Fibroblast of lung (primary cell): ENCODE measurements at regions not wholly inside any gene's neighbourhood (a gene's known extent, or its start where the extent isn't known, plus 50 kb on each side); places are given as distances from the start of the nearest gene placed in this dataset.
"Not testable (repeated sequence)": the region's sequence is repeated elsewhere in the genome, so short reads cannot be mapped to it uniquely, and the experiment has no call there.

Experiments used
- DNase-seq, 2 donors: peaks; one replicate each; pipeline versions ENCODE4 v3.0.0 to v3.0.0-alpha.2; 2010; ENCODE audit warnings: low read depth in 2 of 2
- H2AFZ ChIP-seq: 2 replicates; pipeline ENCODE4 v1.5.1; 2012; ENCODE audit warnings: low read length, control low read depth, inconsistent platforms
- H3K27ac ChIP-seq: 2 replicates; pipeline ENCODE4 v1.5.1; 2011; ENCODE audit warnings: low read length, control low read depth; ENCODE audit not compliant: insufficient read depth
- H3K27me3 ChIP-seq: 2 replicates; pipeline ENCODE4 v1.5.1; 2011; ENCODE audit warnings: mild to moderate bottlenecking, low read length; ENCODE audit not compliant: control insufficient read depth, insufficient read depth
- H3K36me3 ChIP-seq: 2 replicates; pipeline ENCODE4 v1.5.1; 2011; ENCODE audit warnings: low read length; ENCODE audit not compliant: control insufficient read depth, insufficient read depth
- H3K4me1 ChIP-seq: 2 replicates; pipeline ENCODE4 v1.5.1; 2011; ENCODE audit warnings: low read length; ENCODE audit not compliant: control insufficient read depth, insufficient read depth; ENCODE audit errors: extremely low read depth
- H3K4me2 ChIP-seq: 2 replicates; pipeline ENCODE4 v1.5.1; 2011; ENCODE audit warnings: low read length, control low read depth; ENCODE audit not compliant: insufficient read depth; ENCODE audit errors: extremely low read depth
- H3K4me3 ChIP-seq, 4 experiments: fragments of 200-600 bp in 1 of 4; sonication (generic) in 1 of 4; replicated peaks in 1 of 4; 2 replicates each; pipeline ENCODE4 v1.5.1; 2011 to 2016; ENCODE audit warnings: low read length in 4 of 4, low read depth in 3 of 4, mild to moderate bottlenecking in 3 of 4, control low read depth in 2 of 4, inconsistent platforms in 1 of 4, mixed read lengths in 1 of 4; ENCODE audit not compliant: insufficient read depth in 1 of 4; ENCODE audit errors: control extremely low read depth in 1 of 4
- H3K79me2 ChIP-seq: 2 replicates; pipeline ENCODE4 v1.5.1; 2012; ENCODE audit warnings: mild to moderate bottlenecking, low read length, inconsistent platforms; ENCODE audit not compliant: control insufficient read depth, insufficient read depth
- H3K9ac ChIP-seq: 2 replicates; pipeline ENCODE4 v1.5.1; 2011; ENCODE audit warnings: mild to moderate bottlenecking, low read length, control low read depth; ENCODE audit not compliant: insufficient read depth
- H3K9me3 ChIP-seq: 2 replicates; pipeline ENCODE4 v1.5.1; 2012; ENCODE audit warnings: low read depth, low read length; ENCODE audit not compliant: control insufficient read depth, insufficient read depth
- H4K20me1 ChIP-seq: 2 replicates; pipeline ENCODE4 v1.5.1; 2011; ENCODE audit warnings: low read length; ENCODE audit not compliant: control insufficient read depth, insufficient read depth; ENCODE audit errors: extremely low read depth
- EZH2 ChIP-seq: IDR thresholded peaks from 2 replicates; pipeline ENCODE4 v1.5.1; 2012; ENCODE audit warnings: low read length, control low read depth, mild to moderate bottlenecking; ENCODE audit errors: missing control alignments
- TF ChIP-seq, protein P1 (sequence below), 2 donors: IDR thresholded peaks in 1 of 2; conservative IDR thresholded peaks in 1 of 2; 1 replicate in 1 of 2; 2 replicates in 1 of 2; pipeline ENCODE4 v1.5.1; 2011 to 2012; ENCODE audit warnings: low read length in 2 of 2, control low read depth in 1 of 2, inconsistent platforms in 1 of 2, low read depth in 1 of 2, mild to moderate bottlenecking in 1 of 2

DNA sequence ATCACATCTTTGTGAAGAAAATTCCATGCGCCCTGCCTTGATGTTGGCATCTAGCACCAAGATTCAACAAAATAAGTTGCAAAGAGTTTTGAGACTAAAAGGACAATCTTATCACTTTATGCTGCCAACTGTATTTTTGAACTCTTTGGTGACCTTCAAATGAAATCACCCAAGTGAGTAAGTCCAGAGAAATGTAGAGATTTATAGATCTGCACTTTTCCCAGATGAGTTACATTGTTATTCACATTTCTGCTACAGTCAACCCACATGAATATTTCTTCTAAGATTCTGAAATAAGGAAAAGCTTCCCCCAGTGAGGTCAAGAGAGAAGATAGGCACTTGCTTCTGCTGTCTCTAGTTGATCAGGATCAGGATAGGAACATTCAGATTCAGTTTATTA is 1034.2 kb downstream of the PRIM2 start:
- H3K36me3 ChIP-seq, H3K27ac ChIP-seq, DNase-seq, H3K4me3 ChIP-seq, H3K4me2 ChIP-seq, H3K9me3 ChIP-seq, H3K27me3 ChIP-seq, H2AFZ ChIP-seq, H4K20me1 ChIP-seq, H3K9ac ChIP-seq, H3K4me1 ChIP-seq, H3K79me2 ChIP-seq: not testable (repeated sequence)

DNA sequence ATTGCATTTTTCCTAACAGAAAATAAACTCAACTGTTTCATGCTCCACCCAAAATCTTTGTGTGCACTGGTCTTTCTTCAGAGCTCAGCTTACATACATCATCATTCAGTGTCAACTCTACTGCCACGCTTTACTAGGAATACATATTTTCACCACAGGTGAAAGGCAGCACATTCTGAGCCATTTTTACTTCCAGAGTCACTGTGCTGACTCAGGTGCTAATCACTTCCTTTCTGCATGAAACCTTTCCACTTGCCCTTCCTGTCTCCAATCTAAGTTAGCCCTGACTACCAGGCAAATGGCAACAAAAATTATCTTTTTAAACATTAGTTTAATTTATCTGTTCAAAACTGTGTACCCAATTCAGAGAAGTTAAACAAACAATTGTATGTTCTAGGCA is 1041.0 kb downstream of the PRIM2 start:
- not testable (repeated sequence) for H3K4me2 ChIP-seq, DNase-seq, H3K4me1 ChIP-seq, H3K4me3 ChIP-seq, H3K79me2 ChIP-seq, H3K36me3 ChIP-seq, H3K9me3 ChIP-seq, H4K20me1 ChIP-seq, H3K27ac ChIP-seq, H3K27me3 ChIP-seq, H3K9ac ChIP-seq, H2AFZ ChIP-seq

- not testable (repeated sequence) for H3K9ac ChIP-seq, H3K79me2 ChIP-seq, H3K36me3 ChIP-seq, H2AFZ ChIP-seq, H3K4me2 ChIP-seq, H3K4me3 ChIP-seq, H3K27me3 ChIP-seq, H3K27ac ChIP-seq, H3K4me1 ChIP-seq, DNase-seq, H3K9me3 ChIP-seq, H4K20me1 ChIP-seq
Measured at GRCh38 chr6:58365856-58366255, 1048.4 kb downstream of the PRIM2 start.

DNA sequence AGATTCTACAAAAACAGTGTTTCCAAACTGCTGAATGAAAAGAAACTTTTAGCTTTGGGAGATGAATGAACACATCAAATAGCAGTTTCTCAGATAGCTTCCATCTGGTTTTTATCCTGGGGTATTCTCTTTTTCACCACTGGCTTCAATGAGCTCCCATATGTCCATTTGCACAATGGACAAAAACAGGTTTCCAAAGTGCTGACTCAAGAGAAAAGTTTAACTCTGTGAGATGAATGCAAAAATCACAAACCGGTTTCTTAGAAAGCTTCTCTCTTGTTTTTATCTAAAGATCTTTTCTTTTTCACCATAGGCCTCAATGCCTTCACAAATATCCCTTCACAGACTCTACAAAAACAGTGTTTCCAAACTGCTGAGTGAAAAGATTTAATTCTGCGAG is 1089.2 kb downstream of the PRIM2 start:
- not testable (repeated sequence) for H3K4me1 ChIP-seq, H3K4me2 ChIP-seq, H3K9me3 ChIP-seq, H3K27ac ChIP-seq, H3K36me3 ChIP-seq, H3K4me3 ChIP-seq, DNase-seq, H3K9ac ChIP-seq, H2AFZ ChIP-seq, H3K79me2 ChIP-seq, H4K20me1 ChIP-seq, H3K27me3 ChIP-seq

DNA sequence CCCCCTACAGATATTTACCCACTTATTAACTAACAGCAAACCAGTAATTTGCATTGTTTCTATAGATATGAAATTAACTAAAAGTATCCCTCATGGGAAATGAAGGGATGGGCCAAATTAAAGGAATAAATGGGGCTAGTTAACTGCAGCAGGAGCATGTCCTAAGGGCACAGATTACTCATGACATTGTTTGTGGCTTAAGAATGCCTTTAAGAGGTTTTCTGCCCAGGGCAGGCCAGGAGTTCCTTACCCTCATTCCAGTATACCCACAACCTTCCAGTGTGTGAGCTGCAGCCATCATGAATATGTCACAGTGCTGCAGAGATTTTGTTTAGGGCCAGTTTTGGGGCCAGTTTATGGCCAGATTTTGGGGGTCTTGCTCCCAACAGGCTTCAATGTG is 1101.9 kb downstream of the PRIM2 start:
- Histone ChIP-seq H3K4me2 (no peak overlapping the region), H4K20me1 (no peaks in the 10 kb centered on the region), H3K9me3 (no peaks in the 10 kb centered on the region), H3K4me3 (no peak overlapping the region), H3K36me3 (no peaks in the 10 kb centered on the region), H3K79me2 (no peaks in the 10 kb centered on the region), H3K27me3 (no peaks in the 10 kb centered on the region), H3K4me1 (no peaks in the 10 kb centered on the region), H3K9ac (no peak overlapping the region), H3K27ac (no peak overlapping the region), H2AFZ (no peak overlapping the region)
- no peak for TF ChIP-seq EZH2
- TF ChIP-seq, protein P1, sequence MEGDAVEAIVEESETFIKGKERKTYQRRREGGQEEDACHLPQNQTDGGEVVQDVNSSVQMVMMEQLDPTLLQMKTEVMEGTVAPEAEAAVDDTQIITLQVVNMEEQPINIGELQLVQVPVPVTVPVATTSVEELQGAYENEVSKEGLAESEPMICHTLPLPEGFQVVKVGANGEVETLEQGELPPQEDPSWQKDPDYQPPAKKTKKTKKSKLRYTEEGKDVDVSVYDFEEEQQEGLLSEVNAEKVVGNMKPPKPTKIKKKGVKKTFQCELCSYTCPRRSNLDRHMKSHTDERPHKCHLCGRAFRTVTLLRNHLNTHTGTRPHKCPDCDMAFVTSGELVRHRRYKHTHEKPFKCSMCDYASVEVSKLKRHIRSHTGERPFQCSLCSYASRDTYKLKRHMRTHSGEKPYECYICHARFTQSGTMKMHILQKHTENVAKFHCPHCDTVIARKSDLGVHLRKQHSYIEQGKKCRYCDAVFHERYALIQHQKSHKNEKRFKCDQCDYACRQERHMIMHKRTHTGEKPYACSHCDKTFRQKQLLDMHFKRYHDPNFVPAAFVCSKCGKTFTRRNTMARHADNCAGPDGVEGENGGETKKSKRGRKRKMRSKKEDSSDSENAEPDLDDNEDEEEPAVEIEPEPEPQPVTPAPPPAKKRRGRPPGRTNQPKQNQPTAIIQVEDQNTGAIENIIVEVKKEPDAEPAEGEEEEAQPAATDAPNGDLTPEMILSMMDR (conservative IDR thresholded peaks at IDR 0.05 in 1 of 2, IDR thresholded peaks at IDR 0.05 in 1 of 2; ENCODE audit: low read depth in 1 of 2, low read length in 2 of 2): no peak
- DNase-seq: no peak
